Medulla oblongata (tissue), 1 donor: ENCODE measurements at regions not wholly inside any gene's neighbourhood (a gene's known extent, or its start where the extent isn't known, plus 50 kb on each side); places are given as distances from the start of the nearest gene placed in this dataset.

Experiments used
- DNase-seq: peaks from one replicate; pipeline ENCODE4 v3.0.0-alpha.2; 2015; ENCODE audit errors: extremely low spot score

DNA sequence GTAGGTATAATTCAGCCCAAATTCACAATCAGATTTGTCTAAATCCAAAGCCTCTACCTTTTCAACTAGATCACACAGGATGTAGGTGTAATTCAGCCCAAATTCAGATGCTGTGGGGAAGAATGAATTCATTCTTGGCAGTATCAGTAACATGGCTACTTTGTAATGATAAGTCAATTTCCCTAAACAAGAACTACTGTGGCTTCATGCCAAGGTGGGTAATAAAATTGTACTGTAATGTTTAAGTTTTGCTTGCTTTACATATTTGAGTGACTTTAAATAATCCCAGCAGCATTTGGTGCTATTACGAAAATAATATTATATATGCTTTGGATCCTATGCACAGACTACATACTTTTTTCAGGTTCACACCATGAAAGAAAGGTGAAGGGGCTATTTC is 239.1 kb downstream of the HDGFL1 start:
- no peak for DNase-seq

DNA sequence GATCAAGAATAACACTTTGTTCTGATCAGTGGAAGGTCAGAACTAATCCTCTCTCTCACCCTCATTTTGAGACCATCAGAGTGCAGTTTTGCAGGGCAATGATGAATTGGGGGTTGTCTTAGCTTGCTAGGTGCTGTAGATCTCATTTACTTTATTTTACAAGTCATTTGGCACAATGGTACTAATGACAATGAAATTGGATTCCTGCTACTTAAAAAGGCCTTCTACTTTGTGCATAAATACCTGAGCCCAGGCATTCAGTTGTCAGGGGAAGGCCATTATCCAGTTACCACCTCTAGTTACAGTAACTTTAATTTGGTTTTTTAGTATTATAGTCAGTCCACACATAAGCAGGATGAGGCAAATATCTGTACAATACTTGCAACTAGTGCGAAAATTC is 240.0 kb downstream of the HDGFL1 start:
- no peak for DNase-seq

DNA sequence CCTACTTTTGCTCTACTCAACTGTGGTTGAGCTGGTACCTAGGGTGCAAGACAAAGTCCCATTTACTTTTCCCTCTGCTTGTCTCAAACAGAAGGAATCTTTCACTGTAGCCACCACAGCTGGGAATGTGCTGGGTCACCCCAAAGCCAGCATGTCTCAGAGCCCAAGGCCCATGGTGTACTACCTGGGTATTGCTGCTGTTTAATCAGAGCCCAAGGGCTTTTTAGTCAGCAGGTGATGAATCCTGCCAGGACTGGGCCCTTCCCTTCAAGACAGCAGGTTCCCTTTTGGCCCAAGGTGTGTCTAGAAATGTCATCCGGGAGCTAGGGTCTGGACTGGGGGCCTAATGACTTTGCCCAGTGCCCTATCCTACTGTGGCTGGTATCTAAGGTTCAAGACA is 249.8 kb downstream of the HDGFL1 start:
- no peak for DNase-seq

DNA sequence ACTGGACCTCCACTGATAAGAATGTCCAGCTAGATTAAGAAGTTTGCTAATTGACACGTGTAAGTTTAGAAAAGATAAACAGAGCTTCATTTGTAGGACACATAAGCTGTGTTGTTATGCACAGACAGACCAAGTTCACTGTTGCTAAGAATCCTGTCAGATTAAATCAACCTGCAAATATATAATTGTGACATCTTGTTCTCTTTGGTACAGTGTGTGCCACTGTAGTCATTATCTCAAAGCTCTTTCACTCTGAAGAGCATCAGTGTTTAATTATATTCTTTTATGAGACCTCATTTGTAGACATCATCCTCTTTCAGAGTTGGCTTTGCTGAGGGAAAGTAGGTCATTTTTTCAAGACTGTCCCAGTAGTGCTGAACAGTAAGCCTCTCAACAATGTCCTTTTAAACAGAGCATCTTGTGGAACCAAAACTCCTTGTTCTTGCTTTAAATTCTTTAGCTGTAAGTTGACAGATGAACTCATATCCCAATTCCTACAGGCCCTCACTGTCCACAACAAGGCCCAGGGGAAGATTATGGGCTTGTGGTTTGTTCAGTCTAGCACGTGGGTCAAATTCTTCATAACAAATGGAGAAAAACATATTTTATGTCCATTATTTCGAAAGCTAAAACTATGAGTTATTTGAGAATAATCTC is 252.4 kb downstream of the HDGFL1 start:
- DNase-seq = no peak

DNA sequence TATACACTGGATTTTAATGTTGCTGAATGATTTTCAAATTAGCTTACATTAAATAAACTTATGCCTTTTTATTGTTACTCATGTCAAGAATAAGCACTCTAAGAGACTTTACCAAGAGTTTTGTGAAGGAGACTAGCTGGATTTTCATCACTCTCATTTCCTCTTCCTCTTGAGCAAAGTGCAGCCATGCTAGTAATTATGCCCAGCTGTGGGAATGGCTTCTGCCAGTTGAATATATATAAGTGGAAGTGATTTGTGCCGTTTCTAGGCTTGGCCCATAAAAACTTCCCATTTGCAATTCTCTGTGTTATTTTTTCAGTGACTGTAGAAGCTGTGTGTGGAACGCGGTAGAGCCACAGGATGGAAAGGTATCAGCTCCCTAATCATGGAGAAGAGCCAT is 255.8 kb downstream of the HDGFL1 start:
- DNase-seq = no peak

DNA sequence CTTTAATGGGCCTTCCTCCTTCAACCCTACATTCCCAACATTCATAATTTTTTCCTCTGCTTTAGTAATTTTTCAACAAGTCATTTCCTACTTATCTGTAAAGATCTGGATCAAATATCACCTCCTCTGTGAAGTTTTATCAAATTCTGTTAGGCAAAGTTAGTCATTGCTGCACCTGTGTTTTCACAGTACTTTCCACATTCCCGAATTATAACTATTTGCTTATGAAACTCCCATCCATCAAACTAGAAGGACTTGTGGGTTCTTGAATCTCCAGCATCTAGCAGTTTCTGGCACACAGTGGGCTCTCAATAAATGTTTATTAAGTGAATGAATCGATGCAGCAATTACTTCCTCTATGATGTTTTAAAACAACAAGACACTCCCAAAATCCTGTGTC is 257.6 kb downstream of the HDGFL1 start:
- DNase-seq = no peak

DNA sequence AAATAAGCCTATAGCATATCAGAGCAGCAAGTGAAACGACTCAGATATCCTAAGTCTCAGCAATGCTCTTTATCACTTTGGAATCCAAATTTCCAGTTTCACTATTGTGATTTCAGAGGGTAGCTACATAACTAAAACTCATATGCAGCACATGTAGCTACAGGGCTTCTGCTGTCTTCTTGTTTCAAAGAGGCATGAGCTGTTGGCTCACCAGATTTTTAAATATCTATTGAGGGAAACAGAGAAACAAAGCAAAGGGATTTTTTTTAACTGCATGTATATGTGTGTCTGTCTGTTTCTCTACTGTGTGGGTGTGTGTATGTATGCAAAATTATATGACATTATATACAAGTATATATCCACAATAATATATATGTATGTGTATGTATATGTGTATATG is 258.4 kb downstream of the HDGFL1 start:
- no peak for DNase-seq

DNA sequence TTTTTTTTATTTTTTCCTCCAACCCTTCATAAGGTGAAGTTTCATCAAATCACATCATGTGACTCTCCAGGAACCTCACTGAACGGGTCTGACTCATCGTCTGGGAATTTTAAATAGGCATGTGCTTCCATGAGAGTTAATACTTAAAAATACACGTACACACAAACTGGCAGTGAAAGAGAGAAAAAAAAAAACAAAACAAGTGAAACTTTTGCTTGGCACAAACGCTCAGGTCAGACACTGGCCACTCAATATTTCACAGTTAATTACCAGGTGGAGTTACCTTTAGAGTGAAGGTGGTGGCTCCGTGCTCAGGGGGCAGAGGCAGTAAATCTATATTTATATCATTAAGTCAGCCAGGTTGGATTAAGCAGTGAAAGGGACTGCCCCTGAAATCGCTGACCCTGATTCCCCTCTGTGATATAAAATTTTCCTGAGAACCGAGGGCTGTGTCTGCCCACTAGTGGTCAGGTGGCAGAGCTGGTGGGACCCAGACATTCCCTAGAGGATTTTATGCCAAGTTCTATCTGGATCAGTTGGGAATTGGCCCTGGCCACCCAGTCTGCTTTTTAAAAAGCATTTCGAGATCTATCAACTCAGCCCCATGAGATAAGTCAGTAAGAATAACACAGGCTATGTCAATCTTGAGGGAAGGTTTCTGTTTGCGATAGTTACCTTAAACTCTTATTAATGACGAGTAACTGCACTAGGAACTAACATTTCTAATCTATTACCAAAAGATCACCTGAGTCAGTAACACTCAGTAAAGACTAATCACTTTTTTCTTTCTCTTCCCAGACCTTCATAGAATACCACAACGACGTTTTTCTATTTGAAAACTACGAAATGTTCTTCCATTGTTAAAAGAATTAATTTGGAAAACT is 259.1 kb downstream of the HDGFL1 start:
- DNase-seq = no peak

DNA sequence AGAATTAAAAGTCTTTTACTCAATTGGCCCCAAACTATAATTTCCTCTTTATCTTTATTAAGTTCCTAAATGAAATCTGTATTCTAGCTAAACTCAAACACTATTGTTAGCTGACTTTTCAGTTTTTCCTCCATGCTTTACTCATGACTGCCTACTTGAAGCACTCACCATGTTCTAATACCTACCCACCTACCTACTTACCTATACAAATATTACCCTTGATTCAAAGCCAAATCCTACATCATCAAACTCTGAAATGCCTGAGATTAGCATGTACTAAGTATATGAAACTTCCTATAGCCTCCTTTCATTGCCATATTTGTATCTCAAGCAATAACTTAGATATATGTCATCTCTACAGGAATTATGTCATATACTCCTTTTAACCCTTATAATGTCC is 259.7 kb downstream of the HDGFL1 start:
- no peak for DNase-seq

DNA sequence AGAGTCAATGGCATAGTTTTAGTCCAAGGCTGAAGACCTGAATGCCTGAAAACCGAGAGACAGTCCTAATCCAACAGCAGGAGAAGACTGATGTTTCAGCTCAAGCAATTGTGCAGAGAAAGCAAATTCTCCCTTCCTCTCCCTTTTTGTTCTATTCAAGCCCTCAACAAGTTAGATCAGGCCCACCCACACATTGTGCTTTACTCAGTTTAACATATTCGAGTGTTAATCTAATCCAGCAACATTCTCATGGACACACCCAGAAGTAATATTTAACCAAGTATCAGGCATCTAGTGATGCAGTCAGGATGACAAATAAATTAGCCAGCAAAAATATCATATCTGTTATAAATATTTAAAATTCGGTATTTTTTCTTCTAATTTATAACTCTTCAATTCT is 261.1 kb downstream of the HDGFL1 start:
- DNase-seq = no peak

DNA sequence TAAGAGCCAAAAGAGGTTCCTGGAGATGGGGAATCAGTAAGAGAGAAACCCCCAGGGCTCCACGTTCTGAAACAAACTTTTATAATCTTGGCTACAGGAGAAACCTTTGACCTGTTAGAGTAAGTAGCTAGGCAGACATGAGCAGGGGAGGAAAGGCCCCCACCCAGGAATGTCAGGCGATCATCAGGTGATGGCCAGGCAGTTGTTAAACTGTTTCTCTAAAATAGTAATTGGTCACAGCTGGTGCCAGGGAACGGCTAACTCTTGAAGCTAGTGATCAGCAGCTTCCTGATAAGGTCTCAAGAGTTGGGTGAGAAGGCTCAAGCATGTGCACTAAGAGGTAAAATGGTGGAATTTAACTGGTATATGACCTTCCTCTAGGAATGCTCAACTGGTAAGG is 263.8 kb downstream of the HDGFL1 start:
- no peak for DNase-seq

DNA sequence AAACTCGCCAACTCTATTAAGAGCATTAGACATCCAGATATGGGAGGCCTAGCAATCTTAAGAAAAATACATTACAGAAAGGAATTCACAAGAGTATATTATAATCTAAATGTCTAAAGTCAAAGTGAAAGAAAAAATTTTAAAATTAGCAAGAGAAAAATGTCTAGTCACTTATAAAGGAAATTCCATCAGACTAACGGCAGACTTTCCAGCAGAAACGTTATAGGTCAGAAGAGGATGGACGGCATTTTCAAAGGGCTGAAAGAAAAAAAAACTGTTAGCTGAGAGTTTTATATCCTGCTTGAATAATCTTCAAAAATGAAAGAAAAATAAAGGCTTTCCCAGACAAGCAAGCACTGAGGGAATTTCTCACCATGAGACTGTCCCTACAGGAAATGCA is 269.0 kb downstream of the HDGFL1 start:
- no peak for DNase-seq

DNA sequence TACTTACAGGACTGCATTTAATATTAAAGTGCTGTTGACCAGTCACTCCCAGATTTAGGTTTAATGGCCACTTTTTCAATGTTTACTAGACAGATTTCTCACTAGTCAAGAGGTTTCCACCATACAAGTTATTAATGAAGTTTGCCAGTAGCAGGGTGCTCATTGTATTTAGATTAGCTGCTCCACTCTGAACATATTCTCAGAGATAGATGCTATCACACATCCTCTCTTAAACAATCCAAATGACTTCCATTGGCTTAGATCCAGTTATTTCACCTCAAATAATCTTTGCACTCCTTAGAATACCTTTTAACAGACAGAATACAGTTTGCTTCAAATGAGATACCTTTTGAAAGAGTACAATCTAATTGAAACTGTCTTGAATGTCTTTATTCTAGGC is 276.1 kb downstream of the HDGFL1 start:
- no peak for DNase-seq

DNA sequence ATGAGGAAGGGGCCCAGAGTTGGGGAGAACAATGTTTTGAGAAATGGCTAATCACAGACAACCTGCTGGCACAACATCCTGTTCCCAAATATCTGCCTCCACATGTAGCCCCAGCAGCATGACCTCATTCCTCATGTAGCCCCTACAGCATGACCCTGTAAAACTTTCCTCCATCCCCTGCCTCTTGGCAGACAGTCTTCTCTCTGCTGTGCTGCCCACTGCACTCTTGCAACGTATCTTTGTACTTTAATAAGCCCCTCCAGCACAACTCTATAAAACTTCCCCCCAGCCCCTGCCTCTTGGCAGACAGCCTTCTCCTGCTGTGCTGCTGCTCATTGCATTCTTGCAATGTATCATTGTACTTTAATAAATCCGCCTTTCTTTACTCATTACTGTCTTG is 278.8 kb downstream of the HDGFL1 start:
- no peak for DNase-seq

DNA sequence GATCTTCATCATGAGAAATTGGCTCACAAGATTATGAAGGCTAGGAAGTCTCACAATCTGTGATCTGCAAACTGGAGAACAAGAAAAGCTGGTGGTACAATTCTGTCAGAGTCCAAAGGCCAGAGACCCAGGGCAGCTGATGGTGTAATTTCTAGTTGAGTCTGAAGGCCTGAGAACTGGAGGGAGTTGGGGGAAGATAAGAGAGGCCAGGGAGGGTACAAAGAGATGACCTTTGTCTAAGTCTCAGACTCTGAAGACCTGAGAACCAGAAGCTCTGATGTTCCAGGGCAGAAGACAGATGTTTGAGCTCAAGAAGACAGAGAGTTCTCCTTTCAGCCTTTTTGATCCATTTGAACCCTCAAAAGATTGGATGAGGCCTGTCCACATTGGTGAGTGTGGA is 280.6 kb downstream of the HDGFL1 start:
- DNase-seq = no peak

DNA sequence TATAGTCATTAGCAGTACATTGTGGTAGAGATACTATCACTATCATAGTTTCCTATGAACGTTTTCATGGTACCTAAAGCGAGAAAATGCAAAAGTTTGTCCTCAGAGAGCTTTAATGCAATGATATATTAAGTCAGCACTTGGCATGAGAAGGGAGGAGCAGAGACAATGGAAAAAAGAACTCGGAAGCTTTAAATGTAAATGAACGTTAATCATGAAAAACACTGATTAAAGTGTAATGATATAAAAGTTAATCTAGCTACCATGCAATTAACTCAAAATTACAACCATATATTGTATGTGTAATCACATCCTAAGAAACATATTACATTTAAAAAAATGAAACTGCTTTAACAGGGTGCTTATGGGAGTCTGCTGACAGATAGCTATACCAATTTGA is 282.7 kb downstream of the HDGFL1 start:
- no peak for DNase-seq

DNA sequence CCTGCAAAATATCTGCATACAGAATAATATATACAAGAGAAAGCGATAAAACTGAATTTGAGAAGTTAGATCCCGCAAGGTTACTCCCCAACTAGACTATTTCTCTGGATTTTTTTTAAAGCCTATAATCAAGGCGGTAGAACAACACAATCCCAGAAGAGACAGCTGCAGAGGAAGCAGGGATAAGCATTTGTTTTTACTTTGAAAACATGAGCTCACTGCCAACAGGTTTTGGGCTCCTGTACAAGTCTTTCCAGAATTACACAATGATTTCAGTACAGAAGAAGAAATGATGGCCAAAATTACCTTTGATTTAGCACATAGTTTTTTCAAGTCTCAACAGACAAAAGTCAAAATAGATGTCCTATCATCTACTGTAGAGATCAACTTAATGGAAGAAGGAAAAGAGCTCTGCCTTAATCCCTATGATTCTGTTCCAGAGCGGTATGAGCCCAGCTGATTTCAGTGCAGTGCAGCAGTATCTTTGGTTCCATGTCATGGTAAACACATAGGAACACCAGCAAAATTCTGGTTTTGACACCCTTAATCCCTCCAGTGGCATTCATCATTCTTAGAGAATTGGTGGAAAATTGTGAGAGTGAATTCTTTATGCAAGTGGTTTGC is 304.3 kb downstream of the HDGFL1 start:
- DNase-seq = no peak

DNA sequence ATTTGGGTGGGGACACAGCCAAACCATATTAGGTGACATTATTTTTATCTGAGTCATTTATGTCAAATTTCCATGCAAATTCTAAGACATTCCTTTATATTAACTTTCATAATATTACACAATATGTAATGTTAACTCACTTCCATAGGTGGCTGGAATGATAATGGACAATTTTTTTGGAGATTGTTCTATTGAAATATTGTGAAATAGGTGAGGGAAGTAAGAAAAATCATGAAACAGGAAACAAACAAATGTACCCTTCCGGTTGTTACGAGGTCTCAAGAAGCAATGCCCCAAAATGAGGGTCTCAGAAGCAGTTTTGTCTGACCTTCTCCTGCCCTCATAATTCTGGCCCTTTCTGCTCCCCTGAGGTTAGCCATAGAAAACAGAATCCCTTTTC is 306.5 kb downstream of the HDGFL1 start:
- DNase-seq = no peak

DNA sequence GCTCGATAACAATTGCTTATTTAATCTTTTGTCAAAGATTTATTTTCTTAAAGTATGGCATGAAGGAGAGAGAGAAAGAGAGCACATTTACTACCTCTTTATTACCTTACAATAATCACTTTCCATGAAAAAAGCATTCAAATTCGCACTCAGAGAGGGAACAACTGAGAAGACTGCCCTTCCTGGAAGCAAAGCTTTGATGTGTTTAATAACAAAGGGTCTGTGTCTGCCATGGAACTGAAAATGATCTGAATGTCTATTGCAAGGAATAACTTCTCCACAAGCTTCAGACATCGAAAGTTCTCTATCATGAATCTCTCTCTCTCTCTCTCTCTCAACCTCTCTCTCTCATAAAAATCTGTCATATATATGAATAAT is 308.9 kb downstream of the HDGFL1 start:
- DNase-seq = peak; percentile 6

DNA sequence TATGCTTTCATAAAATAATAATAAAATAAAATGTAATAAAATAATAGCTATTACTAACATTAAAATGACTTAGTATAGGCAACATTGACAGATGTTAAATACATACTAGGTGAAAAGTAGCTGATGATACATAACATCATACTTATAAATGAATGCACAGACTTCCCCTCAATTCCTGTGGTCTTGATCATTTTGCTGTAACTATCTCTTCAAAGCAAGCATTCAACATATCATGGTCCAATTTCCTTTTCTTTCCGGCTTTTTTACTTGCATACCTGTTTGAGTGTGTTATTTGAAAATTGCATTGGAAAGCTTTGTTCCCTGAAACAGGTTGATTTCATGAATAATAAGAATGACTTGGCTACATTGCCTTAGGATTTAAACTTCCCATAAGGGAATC is 309.3 kb downstream of the HDGFL1 start:
- no peak for DNase-seq

DNA sequence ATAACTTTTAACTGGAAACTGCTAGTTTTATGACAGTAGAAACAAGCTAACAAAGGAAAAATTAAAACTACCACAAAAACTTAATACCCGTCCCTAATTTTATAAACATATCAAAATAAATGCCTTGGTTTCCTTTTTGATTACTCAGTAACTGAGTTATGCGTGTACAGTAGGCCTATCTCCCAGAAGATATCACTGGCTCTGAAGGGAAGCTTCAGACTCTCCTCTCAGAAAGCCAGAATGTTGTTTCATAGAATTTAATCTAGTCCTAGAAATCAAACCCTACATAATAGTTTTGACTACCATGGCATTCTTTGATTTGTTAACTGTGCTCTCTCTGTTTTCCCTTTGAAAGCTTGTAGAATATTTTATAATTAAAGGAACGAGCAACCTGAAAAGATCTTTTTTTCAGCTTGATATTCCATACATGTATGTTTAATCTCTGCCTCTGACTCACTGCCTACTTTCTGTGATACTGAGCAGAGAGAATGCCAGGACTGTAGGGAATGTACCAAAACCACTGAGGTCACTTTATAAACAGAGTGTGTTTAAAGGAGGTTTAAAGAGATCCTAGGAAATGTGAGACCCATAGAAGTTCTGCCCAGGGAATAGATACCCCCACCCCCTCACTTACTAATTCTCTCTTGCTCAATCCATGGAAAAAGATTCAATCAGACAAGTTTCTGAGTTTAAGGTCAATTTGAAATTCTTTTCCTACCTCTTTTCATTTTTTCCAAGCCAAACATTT is 311.5 kb downstream of the HDGFL1 start:
- DNase-seq = no peak

DNA sequence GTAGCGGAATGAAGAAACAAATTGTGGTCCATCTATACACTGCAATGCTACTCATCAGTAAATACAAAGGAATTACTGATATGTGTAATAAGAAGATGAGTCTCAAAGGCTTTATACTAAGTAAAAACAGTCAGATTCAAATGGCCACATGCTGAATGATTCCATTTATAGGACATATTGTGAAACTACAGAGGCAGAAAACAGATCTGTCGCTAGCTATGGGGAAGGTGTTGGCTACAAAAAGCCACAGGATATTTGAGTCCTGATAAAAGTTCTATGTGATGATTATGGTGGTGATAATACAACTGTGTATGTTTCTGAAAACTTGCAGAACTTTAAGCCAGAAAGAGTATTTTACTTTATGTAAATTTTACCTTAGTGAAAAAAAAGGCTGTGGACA is 313.2 kb downstream of the HDGFL1 start:
- DNase-seq = no peak
